Hepatocyte (in vitro differentiated cells): ENCODE measurements at regions not wholly inside any gene's neighbourhood (a gene's known extent, or its start where the extent isn't known, plus 50 kb on each side); places are given as distances from the start of the nearest gene placed in this dataset.

ENCODE experiments used
- EZH2 ChIP-seq: fragments of 200-600 bp; sonication (generic); IDR thresholded peaks from 2 replicates; pipeline ENCODE4 v1.6.1; 2016; ENCODE audit warnings: antibody characterized with exemption, mild to moderate bottlenecking, borderline replicate concordance
- TF ChIP-seq, protein P1 (sequence below): fragments of 200-600 bp; sonication (generic); IDR thresholded peaks from 2 replicates; pipeline ENCODE4 v1.5.1; 2016; ENCODE audit warnings: antibody characterized with exemption, mild to moderate bottlenecking; ENCODE audit not compliant: poor library complexity

DNA sequence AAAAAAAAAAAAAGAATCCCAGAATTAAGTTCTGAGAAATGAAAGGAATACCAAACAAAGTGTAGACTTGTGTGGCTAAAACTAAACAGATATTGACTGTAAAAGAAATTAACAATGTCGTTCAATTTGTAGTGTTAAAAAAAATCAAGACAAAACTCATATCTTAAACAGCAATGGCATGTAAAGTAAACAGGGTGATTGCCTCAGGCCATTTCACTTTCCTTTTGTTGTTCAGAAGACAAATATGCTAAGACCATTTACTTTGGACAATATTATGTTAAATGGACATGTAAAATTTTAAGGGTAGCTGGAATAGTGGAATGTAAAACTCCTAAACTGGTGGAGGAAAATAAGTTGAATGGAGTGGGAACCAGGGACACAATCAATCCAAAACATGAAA, 139.1 kb downstream of the RTP4 start:
- TF ChIP-seq, protein P1, sequence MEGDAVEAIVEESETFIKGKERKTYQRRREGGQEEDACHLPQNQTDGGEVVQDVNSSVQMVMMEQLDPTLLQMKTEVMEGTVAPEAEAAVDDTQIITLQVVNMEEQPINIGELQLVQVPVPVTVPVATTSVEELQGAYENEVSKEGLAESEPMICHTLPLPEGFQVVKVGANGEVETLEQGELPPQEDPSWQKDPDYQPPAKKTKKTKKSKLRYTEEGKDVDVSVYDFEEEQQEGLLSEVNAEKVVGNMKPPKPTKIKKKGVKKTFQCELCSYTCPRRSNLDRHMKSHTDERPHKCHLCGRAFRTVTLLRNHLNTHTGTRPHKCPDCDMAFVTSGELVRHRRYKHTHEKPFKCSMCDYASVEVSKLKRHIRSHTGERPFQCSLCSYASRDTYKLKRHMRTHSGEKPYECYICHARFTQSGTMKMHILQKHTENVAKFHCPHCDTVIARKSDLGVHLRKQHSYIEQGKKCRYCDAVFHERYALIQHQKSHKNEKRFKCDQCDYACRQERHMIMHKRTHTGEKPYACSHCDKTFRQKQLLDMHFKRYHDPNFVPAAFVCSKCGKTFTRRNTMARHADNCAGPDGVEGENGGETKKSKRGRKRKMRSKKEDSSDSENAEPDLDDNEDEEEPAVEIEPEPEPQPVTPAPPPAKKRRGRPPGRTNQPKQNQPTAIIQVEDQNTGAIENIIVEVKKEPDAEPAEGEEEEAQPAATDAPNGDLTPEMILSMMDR, result no peak
- no peak for TF ChIP-seq EZH2
